ENCODE measurements at regions not wholly inside any gene's neighbourhood (a gene's known extent, or its start where the extent isn't known, plus 50 kb on each side); places are given as distances from the start of the nearest gene placed in this dataset.

DNA sequence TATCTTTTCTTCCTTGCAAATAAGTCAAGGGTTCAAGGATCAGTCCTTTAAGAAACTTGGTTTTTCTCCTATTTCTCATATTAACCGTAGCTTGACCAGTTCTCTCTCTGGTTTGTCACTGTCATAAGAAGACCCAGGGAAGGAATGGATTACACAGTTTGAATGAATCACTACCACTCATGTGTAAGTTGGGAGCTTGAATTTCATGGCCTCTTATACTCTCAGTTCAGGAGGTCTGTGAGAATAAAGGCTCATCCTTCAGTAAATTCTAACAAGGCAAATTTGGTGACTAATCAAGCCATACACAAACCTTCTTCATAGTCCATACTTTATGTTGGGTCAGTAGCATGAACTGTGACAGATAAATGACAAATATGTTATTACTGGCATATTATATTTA lies 323.1 kb upstream of the ACTBL2 start:
- ATAC-seq (no peak), DNase-seq (peak; percentile 59)
- no peaks in the 10 kb centered on the region for H3K9me3 ChIP-seq (ENCODE audit: low read length)
- H3K4me2 ChIP-seq (ENCODE audit: low read length) = no peak overlapping the region
- H3K27me3 ChIP-seq (ENCODE audit: low read length) = no peaks in the 10 kb centered on the region
- no peak overlapping the region for H3K9ac ChIP-seq (ENCODE audit: low read length)
- no peaks in the 10 kb centered on the region for H3K79me2 ChIP-seq (ENCODE audit: low read length)
- no peaks in the 10 kb centered on the region for H3F3A ChIP-seq (ENCODE audit: low read length, unreplicated experiment)
- H3K4me1 ChIP-seq (ENCODE audit: insufficient read depth, low read length) = no peaks in the 10 kb centered on the region
- H3K9me2 ChIP-seq (replicated peaks; ENCODE audit: low read length) = no peaks in the 10 kb centered on the region
- no peaks in the 10 kb centered on the region for H4K20me1 ChIP-seq (ENCODE audit: low read length)
- H3K4me3 ChIP-seq (ENCODE audit: low read length) = no peak overlapping the region
- no peaks in the 10 kb centered on the region for H3K36me3 ChIP-seq (ENCODE audit: low read depth, low read length)
- CTCF ChIA-PET = no interaction called here
- TF ChIP-seq CTCF (conservative IDR thresholded peaks at IDR 0.05; ENCODE audit: low read depth, low read length) (no peak), EZH2phosphoT487 (IDR thresholded peaks at IDR 0.05; ENCODE audit: borderline replicate concordance, low read length) (no peak), EZH2 (IDR thresholded peaks at IDR 0.05; ENCODE audit: low read length, unreplicated experiment) (no peak)
- H2AFZ ChIP-seq (ENCODE audit: low read length) = no peak overlapping the region
- H3K27ac ChIP-seq (ENCODE audit: low read length) = peak overlapping the region; percentile 31
- intact Hi-C loops (cut with micrococcal nuclease) = no loop called here
- BruUV-seq (replicated peaks) = no TSS peak
- POLR2A ChIA-PET (ENCODE audit: unreplicated experiment) = no interaction called here

DNA sequence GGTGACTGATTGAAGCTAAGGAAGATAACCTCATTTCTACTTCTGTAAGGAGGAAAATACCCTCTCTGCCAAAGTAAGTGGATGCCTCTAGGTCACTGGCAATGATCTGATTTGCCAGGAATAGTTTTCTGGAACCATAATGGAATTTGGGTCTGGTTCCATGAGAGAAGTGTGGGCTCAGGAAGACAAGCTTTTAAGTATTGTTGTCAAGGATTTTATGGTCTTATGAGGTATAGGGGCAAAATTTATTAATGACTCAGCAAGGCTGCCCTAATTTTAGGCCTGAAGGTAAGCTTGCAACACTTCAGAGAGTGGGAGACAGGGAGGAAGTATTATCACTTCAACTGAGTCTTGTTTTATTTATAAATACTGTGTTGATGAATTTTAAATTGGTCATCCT lies 322.6 kb upstream of the ACTBL2 start:
- H3K9ac ChIP-seq (ENCODE audit: low read length) = no peak overlapping the region
- H3F3A ChIP-seq (ENCODE audit: low read length, unreplicated experiment) = no peaks in the 10 kb centered on the region
- H3K9me2 ChIP-seq (replicated peaks; ENCODE audit: low read length) = no peaks in the 10 kb centered on the region
- H3K27ac ChIP-seq (ENCODE audit: low read length) = peak overlapping the region; percentile 23
- H3K79me2 ChIP-seq (ENCODE audit: low read length) = no peaks in the 10 kb centered on the region
- no peaks in the 10 kb centered on the region for H3K9me3 ChIP-seq (ENCODE audit: low read length)
- H4K20me1 ChIP-seq (ENCODE audit: low read length) = no peaks in the 10 kb centered on the region
- no peaks in the 10 kb centered on the region for H3K27me3 ChIP-seq (ENCODE audit: low read length)
- no peak overlapping the region for H2AFZ ChIP-seq (ENCODE audit: low read length)
- CTCF ChIA-PET = no interaction called here
- intact Hi-C loops (cut with micrococcal nuclease) = no loop called here
- BruUV-seq (replicated peaks) = no TSS peak
- POLR2A ChIA-PET (ENCODE audit: unreplicated experiment) = no interaction called here
- no peaks in the 10 kb centered on the region for H3K36me3 ChIP-seq (ENCODE audit: low read depth, low read length)
- no peak overlapping the region for H3K4me3 ChIP-seq (ENCODE audit: low read length)
- H3K4me1 ChIP-seq (ENCODE audit: insufficient read depth, low read length) = no peaks in the 10 kb centered on the region
- DNase-seq (no peak), ATAC-seq (no peak)
- H3K4me2 ChIP-seq (ENCODE audit: low read length) = no peak overlapping the region
- TF ChIP-seq CTCF (conservative IDR thresholded peaks at IDR 0.05; ENCODE audit: low read depth, low read length) (no peak), EZH2 (IDR thresholded peaks at IDR 0.05; ENCODE audit: low read length, unreplicated experiment) (no peak), EZH2phosphoT487 (IDR thresholded peaks at IDR 0.05; ENCODE audit: borderline replicate concordance, low read length) (no peak)

DNA sequence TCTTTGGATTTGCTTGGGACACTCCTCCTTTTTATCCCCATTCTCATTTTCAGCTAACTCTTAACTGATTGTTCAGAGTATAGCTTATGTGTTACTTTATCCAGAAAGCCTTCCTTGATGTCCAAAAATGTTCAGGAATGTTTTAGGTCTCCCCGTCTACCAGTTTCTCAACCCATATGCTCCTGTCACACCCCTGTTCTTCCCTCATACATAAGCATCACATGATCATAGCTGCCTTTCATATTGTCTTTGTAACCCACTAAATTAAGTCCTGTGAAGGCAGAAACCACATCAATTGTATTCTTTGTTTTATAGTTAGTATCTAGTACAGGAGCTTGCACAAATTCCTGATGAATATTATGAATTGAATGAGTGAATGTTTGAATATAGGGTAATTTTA lies 321.9 kb upstream of the ACTBL2 start:
- Histone ChIP-seq H3K27ac (ENCODE audit: low read length) (no peak overlapping the region), H3F3A (ENCODE audit: low read length, unreplicated experiment) (no peaks in the 10 kb centered on the region), H2AFZ (ENCODE audit: low read length) (no peak overlapping the region), H3K4me3 (ENCODE audit: low read length) (no peak overlapping the region), H3K9me2 (replicated peaks; ENCODE audit: low read length) (no peaks in the 10 kb centered on the region), H3K4me2 (ENCODE audit: low read length) (no peak overlapping the region), H4K20me1 (ENCODE audit: low read length) (no peaks in the 10 kb centered on the region), H3K4me1 (ENCODE audit: insufficient read depth, low read length) (no peaks in the 10 kb centered on the region), H3K36me3 (ENCODE audit: low read depth, low read length) (no peaks in the 10 kb centered on the region), H3K79me2 (ENCODE audit: low read length) (no peaks in the 10 kb centered on the region), H3K9ac (ENCODE audit: low read length) (no peak overlapping the region), H3K9me3 (ENCODE audit: low read length) (no peaks in the 10 kb centered on the region), H3K27me3 (ENCODE audit: low read length) (no peaks in the 10 kb centered on the region)
- ChIA-PET CTCF (no interaction called here), POLR2A (ENCODE audit: unreplicated experiment) (no interaction called here)
- ATAC-seq (no peak), DNase-seq (no peak)
- TF ChIP-seq CTCF (conservative IDR thresholded peaks at IDR 0.05; ENCODE audit: low read depth, low read length) (no peak), EZH2phosphoT487 (IDR thresholded peaks at IDR 0.05; ENCODE audit: borderline replicate concordance, low read length) (no peak), EZH2 (IDR thresholded peaks at IDR 0.05; ENCODE audit: low read length, unreplicated experiment) (no peak)
- no TSS peak for BruUV-seq (replicated peaks)
- intact Hi-C loops (cut with micrococcal nuclease) = no loop called here

Data from PC-3 (cell line).